ENCODE measurements at regions not wholly inside any gene's neighbourhood (a gene's known extent, or its start where the extent isn't known, plus 50 kb on each side); places are given as distances from the start of the nearest gene placed in this dataset.
"Not testable (repeated sequence)": the region's sequence is repeated elsewhere in the genome, so short reads cannot be mapped to it uniquely, and the experiment has no call there.

DNA sequence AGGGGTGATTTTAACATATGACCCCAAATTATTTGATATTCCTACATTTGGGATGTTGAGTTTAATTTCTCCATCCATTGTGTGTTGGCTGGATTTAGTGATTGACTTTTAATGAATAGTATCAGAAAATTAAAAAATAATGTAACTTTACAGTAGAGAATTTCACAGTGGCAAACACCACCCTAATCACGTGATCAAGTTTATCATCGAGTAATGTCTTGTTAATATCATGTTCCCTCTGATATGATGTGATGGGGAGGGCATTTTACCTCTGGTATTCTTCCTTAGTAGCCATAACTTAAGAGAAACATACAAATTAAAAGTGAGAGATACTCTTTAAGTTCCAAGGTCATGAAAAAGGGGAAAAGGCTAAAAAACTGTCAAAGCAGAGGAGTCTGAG lies 602.0 kb upstream of the CELF4 start:
- in situ Hi-C loops (cut with MboI; ENCODE audit: low sequenced_read_pairs): no loop called here

GRCh38 chr18:38153116-38153515 lies 587.5 kb upstream of the CELF4 start:
- in situ Hi-C loops (cut with MboI; ENCODE audit: low sequenced_read_pairs): not testable (repeated sequence)

GRCh38 chr18:38116716-38117115 lies 551.1 kb upstream of the CELF4 start:
- in situ Hi-C loops (cut with MboI; ENCODE audit: low sequenced_read_pairs): no loop called here

DNA sequence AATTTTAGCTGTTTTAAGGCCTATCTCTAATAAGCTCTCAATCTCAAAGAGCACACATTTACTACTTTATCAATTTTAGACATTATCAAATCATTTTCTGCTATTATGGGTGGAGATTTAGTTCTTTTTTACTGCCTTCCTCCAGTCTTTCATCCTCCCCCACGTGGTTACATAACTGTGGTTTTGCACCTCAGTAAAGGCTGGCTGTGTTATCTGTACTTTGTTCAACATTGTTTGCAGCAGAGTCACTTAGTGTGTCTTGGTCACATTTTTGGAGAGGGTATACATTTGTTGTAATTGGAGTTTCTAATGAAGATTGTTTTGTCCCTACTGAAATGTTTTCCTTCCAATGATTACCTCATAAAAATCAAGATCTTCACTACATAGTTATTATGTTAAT lies 549.6 kb upstream of the CELF4 start:
- in situ Hi-C loops (cut with MboI; ENCODE audit: low sequenced_read_pairs): no loop called here

GRCh38 chr18:38087538-38087937 lies 521.9 kb upstream of the CELF4 start:
- in situ Hi-C loops (cut with MboI; ENCODE audit: low sequenced_read_pairs): no loop called here

GRCh38 chr18:38081516-38081915 lies 515.9 kb upstream of the CELF4 start:
- in situ Hi-C loops (cut with MboI; ENCODE audit: low sequenced_read_pairs): no loop called here

GRCh38 chr18:38077229-38077628 lies 511.6 kb upstream of the CELF4 start:
- in situ Hi-C loops (cut with MboI; ENCODE audit: low sequenced_read_pairs): no loop called here

DNA sequence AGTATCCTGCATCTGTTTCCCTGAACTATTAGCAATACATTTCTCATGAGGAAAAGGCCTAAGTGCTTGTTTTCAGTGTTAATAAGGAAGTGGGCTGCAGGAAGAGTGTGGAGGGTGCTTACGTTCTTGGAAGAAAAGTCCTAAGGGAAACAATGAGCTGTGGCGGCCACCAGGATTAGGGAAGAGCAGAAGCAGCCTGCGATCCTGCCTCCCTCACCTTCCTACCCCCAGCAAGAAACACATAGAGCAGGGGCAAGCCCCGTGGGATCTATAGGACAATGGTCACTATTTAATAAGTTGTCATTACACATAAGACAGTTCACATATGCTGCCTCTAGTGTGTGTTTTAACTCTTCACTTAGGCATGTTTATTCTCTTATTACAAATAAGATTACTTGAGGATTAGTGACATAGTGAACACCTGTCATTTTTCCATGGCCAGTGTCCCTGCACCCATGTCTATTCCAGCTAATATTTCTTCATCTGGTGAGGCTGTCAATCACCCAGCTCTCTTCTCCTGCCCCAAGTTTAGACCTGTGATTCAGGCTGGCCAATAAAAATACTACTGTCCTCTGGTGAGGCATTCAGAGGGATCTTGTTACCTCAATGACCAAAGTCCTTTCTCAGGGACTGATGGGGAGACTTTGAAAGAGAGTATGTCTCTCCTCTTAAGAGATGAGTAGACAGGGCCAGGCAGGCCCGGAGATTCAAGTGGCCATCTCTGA lies 510.9 kb upstream of the CELF4 start:
- in situ Hi-C loops (cut with MboI; ENCODE audit: low sequenced_read_pairs): no loop called here

GRCh38 chr18:38074298-38074876 lies 508.8 kb upstream of the CELF4 start:
- in situ Hi-C loops (cut with MboI; ENCODE audit: low sequenced_read_pairs): no loop called here

GRCh38 chr18:38067821-38068220 lies 502.2 kb upstream of the CELF4 start:
- in situ Hi-C loops (cut with MboI; ENCODE audit: low sequenced_read_pairs): no loop called here

DNA sequence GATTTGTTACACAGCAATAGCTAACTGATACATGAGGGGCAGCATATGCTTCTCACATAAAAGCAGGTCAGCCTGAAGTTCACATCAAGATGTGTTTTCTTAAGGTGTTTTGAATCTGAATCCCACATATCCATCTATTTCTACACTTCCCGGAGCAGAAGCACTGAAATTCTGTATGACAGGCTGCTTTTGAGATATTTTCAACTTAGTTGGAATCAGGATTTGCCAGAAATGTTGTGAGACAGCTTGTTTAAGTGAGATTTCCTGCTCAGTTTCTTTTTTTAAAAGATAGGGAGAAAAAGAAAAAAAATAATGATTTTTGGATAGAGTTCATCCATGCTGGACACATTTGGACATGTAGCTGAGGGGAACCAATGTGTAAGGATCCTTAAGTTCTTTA lies 501.5 kb upstream of the CELF4 start:
- in situ Hi-C loops (cut with MboI; ENCODE audit: low sequenced_read_pairs): no loop called here

DNA sequence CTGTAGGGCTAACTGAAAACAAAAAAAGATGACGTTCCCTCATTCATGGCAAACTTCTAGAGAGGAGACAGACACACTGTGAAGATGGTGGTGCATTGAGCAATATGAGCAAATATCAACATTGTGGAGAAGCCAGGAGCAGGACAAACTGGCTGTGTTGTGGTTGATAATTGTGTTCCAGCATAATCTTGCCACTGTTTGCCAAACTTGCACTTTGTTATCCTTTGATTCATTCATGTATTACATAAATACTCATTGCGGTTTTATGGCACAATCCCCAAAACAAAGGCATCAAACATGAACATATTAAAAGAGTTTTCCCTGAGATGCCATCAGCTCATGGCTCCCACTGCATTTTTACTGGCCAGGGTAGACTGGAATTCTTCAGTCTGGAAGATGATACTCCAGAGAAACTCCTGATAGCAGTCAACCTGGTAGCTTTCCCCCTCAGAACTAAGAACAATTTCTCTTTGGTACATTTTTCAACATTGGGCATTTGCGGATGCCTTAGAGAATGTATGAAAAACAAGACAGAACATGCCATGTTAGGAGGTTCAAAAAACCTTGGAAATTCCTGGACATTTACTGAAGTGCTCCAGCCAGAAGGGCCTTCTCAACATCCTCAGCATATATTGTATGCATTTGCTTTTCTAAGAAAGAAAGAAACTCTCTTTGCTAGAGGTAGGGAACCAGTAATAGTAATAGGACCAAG lies 487.4 kb upstream of the CELF4 start:
- in situ Hi-C loops (cut with MboI; ENCODE audit: low sequenced_read_pairs): no loop called here

- in situ Hi-C loops (cut with MboI; ENCODE audit: low sequenced_read_pairs): no loop called here
These were observed 482.2 kb upstream of the CELF4 start for GRCh38 chr18:38047820-38048219.

DNA sequence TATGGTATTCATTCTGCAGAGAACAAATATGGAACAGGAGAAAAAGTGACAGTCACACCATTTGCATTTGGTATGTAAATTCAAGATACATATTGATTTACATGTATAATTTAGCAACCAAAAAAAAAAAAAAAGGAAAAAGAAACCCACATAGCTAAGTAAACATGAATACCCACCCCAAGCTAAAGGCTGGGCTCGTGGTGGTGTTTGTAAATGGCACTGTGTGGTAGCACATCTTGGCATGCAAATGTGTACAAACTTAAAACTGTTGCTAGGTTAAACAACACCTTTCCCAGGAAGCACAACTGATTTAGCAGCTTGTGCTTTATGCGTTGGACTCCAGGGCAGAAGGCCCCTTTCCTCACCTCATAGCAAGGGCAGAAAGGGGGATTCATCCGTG lies 481.1 kb upstream of the CELF4 start:
- in situ Hi-C loops (cut with MboI; ENCODE audit: low sequenced_read_pairs): no loop called here

DNA sequence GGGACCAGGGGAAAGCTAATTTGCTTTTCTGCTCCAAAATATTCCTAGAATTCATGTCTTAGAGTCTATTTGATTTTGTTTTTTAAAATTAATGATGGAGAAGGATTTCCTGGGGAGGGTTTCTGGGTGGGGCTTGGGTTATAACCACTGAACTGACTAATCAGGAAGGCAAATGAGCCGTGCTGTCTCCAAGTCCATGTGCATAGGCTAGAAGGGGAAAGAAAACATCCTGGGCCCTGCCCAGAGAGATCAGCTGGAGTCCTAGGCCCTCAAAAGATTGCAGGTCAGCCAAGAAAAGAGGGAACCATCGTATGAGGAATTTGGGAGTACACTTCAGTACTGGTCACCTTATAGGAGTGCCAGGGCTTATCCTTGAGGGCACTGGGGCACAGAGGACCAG lies 480.2 kb upstream of the CELF4 start:
- in situ Hi-C loops (cut with MboI; ENCODE audit: low sequenced_read_pairs): no loop called here

DNA sequence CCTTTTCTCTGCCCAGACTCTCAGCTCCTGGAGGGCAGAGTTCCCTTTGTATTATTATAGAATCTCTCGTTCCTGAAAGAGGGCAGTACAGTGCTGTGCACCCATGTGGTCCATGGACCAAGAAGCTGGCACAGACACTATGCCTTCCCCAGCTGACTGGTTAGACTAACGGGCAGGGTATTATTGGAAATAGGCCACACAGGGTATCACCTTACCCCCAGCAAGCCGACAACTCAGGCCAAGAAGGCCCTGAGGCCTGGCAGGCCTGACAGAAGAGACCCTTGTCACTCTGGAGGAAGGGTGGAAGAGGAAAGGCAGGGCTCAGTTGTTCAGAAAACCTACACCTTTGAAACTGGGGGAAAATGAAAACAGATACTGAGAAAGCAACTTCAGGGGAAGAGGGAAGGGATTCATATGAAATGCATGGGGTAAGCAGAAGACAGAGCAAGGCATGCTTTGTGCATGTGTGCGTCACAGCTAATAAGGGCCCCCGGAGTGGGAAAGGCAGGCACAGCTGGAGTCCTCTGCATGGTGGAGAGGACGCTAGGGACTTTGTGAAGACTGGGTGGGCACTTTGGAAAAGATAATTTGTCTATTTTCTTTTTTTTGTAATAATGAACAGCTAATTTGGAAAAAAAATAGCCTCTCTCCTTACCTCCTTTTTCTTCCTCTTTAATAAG lies 476.8 kb upstream of the CELF4 start:
- in situ Hi-C loops (cut with MboI; ENCODE audit: low sequenced_read_pairs): no loop called here

GRCh38 chr18:38038242-38038641 lies 472.6 kb upstream of the CELF4 start:
- in situ Hi-C loops (cut with MboI; ENCODE audit: low sequenced_read_pairs): no loop called here

DNA sequence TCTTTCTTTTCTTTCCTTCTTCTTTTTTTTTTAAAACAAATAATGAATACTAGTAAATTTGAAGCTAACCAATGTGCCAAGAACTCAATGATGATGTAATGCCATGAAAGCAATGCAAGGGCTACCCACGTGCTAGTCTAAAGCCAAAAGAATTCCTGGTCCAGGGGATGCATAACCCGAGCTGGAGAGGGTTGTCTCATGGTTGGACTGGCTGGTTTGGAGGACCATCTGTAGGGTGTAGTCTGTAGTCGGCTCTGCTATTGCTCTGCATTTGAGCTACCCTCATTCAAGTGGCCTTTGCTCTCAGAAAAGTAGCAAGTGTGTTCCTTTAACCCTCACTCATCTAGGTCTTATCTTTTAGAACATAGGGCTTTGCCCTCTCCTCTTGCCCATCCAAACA lies 469.6 kb upstream of the CELF4 start:
- in situ Hi-C loops (cut with MboI; ENCODE audit: low sequenced_read_pairs): no loop called here

DNA sequence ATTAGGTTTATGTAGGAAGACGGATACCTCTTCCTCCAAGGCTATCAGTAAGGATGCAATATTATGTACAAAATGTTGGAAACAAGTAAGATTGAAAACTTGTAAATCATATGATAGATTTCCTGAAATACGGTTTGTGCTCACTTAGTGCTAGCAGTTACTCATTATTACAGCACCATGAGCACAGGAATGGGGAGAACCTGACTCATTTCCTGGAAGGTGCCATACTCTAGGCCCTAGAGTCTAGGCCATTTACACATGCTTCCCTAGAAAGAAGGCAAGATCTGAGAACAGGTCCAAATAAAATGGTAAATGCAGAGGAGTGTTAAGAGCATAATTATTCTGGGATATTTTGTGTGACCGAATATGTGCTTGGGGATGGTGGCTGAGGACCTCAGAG lies 467.7 kb upstream of the CELF4 start:
- in situ Hi-C loops (cut with MboI; ENCODE audit: low sequenced_read_pairs): no loop called here

DNA sequence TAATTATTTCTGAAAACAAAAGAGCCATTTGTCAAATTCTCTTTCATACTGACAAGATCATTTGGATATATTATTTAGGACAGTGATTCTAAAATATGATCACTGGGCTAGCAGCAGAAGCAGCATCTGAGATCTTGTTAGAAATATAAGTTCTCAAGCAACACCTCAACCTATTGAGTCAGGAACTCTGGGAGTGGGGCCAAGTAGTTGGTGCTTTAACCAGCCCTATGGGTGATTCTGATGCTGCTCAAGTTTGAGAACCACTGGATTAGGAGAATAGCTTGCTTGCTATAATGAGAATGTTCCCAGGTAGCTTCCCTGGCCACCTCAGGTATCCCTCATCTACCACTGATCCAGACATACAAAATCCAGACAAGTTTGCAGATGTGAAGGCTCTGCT lies 466.9 kb upstream of the CELF4 start:
- in situ Hi-C loops (cut with MboI; ENCODE audit: low sequenced_read_pairs): no loop called here

- in situ Hi-C loops (cut with MboI; ENCODE audit: low sequenced_read_pairs): no loop called here
These were observed 463.3 kb upstream of the CELF4 start for GRCh38 chr18:38028946-38029345.

Measured in HL-60/S4 treated with retinoic acid at 250 ng/mL for 4 days and 3 days (cell line).